Esophagus muscularis mucosa (tissue), 3 donors: ENCODE measurements at regions not wholly inside any gene's neighbourhood (a gene's known extent, or its start where the extent isn't known, plus 50 kb on each side); places are given as distances from the start of the nearest gene placed in this dataset.

Experiments
- POLR2A ChIP-seq: fragments of 450-650 bp; IDR thresholded peaks from one replicate; pipeline ENCODE4 v1.6.1; 2017; ENCODE audit warnings: antibody characterized with exemption, moderate library complexity, mild to moderate bottlenecking, low read depth
- TF ChIP-seq, protein P1 (sequence below), 3 experiments: fragments of 200-600 bp in 2 of 3; fragments of 450-650 bp in 1 of 3; sonication (generic) in 2 of 3; IDR thresholded peaks; one replicate each; pipeline ENCODE4 v1.5.1; 2017 to 2019; ENCODE audit warnings: antibody characterized with exemption in 3 of 3, mild to moderate bottlenecking in 2 of 3, moderate library complexity in 1 of 3

- TF ChIP-seq, protein P1, sequence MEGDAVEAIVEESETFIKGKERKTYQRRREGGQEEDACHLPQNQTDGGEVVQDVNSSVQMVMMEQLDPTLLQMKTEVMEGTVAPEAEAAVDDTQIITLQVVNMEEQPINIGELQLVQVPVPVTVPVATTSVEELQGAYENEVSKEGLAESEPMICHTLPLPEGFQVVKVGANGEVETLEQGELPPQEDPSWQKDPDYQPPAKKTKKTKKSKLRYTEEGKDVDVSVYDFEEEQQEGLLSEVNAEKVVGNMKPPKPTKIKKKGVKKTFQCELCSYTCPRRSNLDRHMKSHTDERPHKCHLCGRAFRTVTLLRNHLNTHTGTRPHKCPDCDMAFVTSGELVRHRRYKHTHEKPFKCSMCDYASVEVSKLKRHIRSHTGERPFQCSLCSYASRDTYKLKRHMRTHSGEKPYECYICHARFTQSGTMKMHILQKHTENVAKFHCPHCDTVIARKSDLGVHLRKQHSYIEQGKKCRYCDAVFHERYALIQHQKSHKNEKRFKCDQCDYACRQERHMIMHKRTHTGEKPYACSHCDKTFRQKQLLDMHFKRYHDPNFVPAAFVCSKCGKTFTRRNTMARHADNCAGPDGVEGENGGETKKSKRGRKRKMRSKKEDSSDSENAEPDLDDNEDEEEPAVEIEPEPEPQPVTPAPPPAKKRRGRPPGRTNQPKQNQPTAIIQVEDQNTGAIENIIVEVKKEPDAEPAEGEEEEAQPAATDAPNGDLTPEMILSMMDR (IDR thresholded peaks at IDR 0.05), result no peak
- TF ChIP-seq POLR2A, result no peak
These were observed 80.7 kb downstream of the IRF2BPL start for GRCh38 chr14:76947838-76948184.
